WTC11 (cell line): ENCODE measurements at regions not wholly inside any gene's neighbourhood (a gene's known extent, or its start where the extent isn't known, plus 50 kb on each side); places are given as distances from the start of the nearest gene placed in this dataset.

Experiments used
- CBFB ChIP-seq: sonication (generic); formaldehyde crosslinking; IDR thresholded peaks from 2 replicates; pipeline ENCODE4 v1.8.1; 2022; ENCODE audit warnings: mild to moderate bottlenecking, low read depth, missing genetic modification reagents
- CTCF ChIP-seq: fragments of 200-600 bp; IDR thresholded peaks from 2 replicates; pipeline ENCODE4 v1.8.0; 2022; ENCODE audit warnings: antibody characterized with exemption
- E2F4 ChIP-seq: sonication (generic); formaldehyde crosslinking; IDR thresholded peaks from 2 replicates; pipeline ENCODE4 v1.8.1; 2022; ENCODE audit warnings: low read depth, mild to moderate bottlenecking, moderate library complexity, missing genetic modification reagents, borderline replicate concordance
- FOXP4 ChIP-seq: sonication (generic); formaldehyde crosslinking; IDR thresholded peaks from 2 replicates; pipeline ENCODE4 v1.8.0; 2022; ENCODE audit warnings: mild to moderate bottlenecking, missing genetic modification reagents
- HMGXB4 ChIP-seq: sonication (generic); formaldehyde crosslinking; IDR thresholded peaks from 2 replicates; pipeline ENCODE4 v1.8.1; 2023; ENCODE audit warnings: mild to moderate bottlenecking, moderate library complexity, missing genetic modification reagents
- NR1H2 ChIP-seq: sonication (generic); formaldehyde crosslinking; IDR thresholded peaks from 2 replicates; pipeline ENCODE4 v1.9.0; 2021; ENCODE audit warnings: mild to moderate bottlenecking, moderate library complexity, missing genetic modification reagents
- NR3C1 ChIP-seq: sonication (generic); formaldehyde crosslinking; conservative IDR thresholded peaks from 2 replicates; pipeline ENCODE4 v1.8.1; 2023; ENCODE audit warnings: low read depth, mild to moderate bottlenecking, missing genetic modification reagents
- SP1 ChIP-seq: sonication (generic); formaldehyde crosslinking; conservative IDR thresholded peaks from 2 replicates; pipeline ENCODE4 v1.8.1; 2022; ENCODE audit warnings: missing genetic modification reagents
- TCF7 ChIP-seq: sonication (generic); formaldehyde crosslinking; IDR thresholded peaks from 2 replicates; pipeline ENCODE4 v1.8.0; 2022; ENCODE audit warnings: mild to moderate bottlenecking, low read depth, missing genetic modification reagents, moderate library complexity
- TEAD1 ChIP-seq: sonication (generic); formaldehyde crosslinking; IDR thresholded peaks from 2 replicates; pipeline ENCODE4 v1.8.0; 2022; ENCODE audit warnings: mild to moderate bottlenecking, missing genetic modification reagents
- ZNF121 ChIP-seq: sonication (generic); formaldehyde crosslinking; IDR thresholded peaks from 2 replicates; pipeline ENCODE4 v1.8.0; 2023; ENCODE audit warnings: missing genetic modification reagents

GRCh38 chr9:7303907-7304626 lies 495.5 kb downstream of the DMAC1 start:
- no peak for TF ChIP-seq CTCF
- TF ChIP-seq ZNF121 (CRISPR knock-in tag) = no peak
- no peak for TF ChIP-seq SP1 (CRISPR knock-in tag)
- TF ChIP-seq CBFB (CRISPR knock-in tag) = no peak
- TF ChIP-seq HMGXB4 (CRISPR knock-in tag) = no peak
- TF ChIP-seq TCF7 (CRISPR knock-in tag) = no peak
- no peak for TF ChIP-seq NR1H2 (CRISPR knock-in tag)
- TF ChIP-seq TEAD1 (CRISPR knock-in tag) = no peak
- TF ChIP-seq NR3C1 (CRISPR knock-in tag) = no peak
- TF ChIP-seq FOXP4 = no peak
- no peak for TF ChIP-seq E2F4 (CRISPR knock-in tag)
